Endodermal cell (in vitro differentiated cells): ENCODE measurements at regions not wholly inside any gene's neighbourhood (a gene's known extent, or its start where the extent isn't known, plus 50 kb on each side); places are given as distances from the start of the nearest gene placed in this dataset.
A peak's percentile ranks its signal among the peaks of the same experiment; 100 is the strongest.

Source experiments
- DNase-seq: peaks from one replicate; pipeline ENCODE4 v3.0.0-alpha.2; 2017
- H3K27ac ChIP-seq: 2 replicates; pipeline ENCODE4 v1.5.1; 2013; ENCODE audit warnings: mild to moderate bottlenecking, low read depth, low read length, moderate library complexity
- H3K27me3 ChIP-seq: 2 replicates; pipeline ENCODE4 v1.6.1; 2013; ENCODE audit warnings: mild to moderate bottlenecking, low read length, moderate library complexity; ENCODE audit not compliant: insufficient read depth, control insufficient read depth, poor library complexity, severe bottlenecking
- H3K36me3 ChIP-seq: 2 replicates; pipeline ENCODE4 v1.7.0; 2013; ENCODE audit warnings: mild to moderate bottlenecking, low read length, moderate library complexity; ENCODE audit not compliant: control insufficient read depth, insufficient read depth
- H3K4me1 ChIP-seq: one replicate; pipeline ENCODE4 v1.7.0; 2013; ENCODE audit warnings: low read length; ENCODE audit not compliant: control insufficient read depth, insufficient read depth
- H3K4me3 ChIP-seq: 2 replicates; pipeline ENCODE4 v1.5.1; 2013; ENCODE audit warnings: mild to moderate bottlenecking, low read length, moderate library complexity
- H3K9ac ChIP-seq: 2 replicates; pipeline ENCODE4 v1.6.1; 2013; ENCODE audit warnings: mild to moderate bottlenecking, low read length, moderate library complexity; ENCODE audit not compliant: poor library complexity, severe bottlenecking; ENCODE audit errors: extremely low read depth
- H3K9me3 ChIP-seq: 2 replicates; pipeline ENCODE4 v1.6.1; 2013; ENCODE audit warnings: mild to moderate bottlenecking, low read length, moderate library complexity; ENCODE audit not compliant: control insufficient read depth
- H3K27ac Mint-ChIP-seq: 2 replicates; pipeline ENCODE4 v1.8.0; 2020; ENCODE audit warnings: mixed read lengths
- H3K27me3 Mint-ChIP-seq: 2 replicates; pipeline ENCODE4 v1.8.0; 2021; ENCODE audit warnings: mild to moderate bottlenecking, mixed read lengths; ENCODE audit not compliant: insufficient read depth
- H3K36me3 Mint-ChIP-seq: 2 replicates; pipeline ENCODE4 v1.8.0; 2020; ENCODE audit warnings: low read depth, mixed read lengths
- H3K4me1 Mint-ChIP-seq: 2 replicates; pipeline ENCODE4 v1.8.0; 2020; ENCODE audit warnings: mixed read lengths
- H3K4me3 Mint-ChIP-seq: 2 replicates; pipeline ENCODE4 v1.8.0; 2020; ENCODE audit warnings: mild to moderate bottlenecking, moderate library complexity, mixed read lengths
- H3K9me3 Mint-ChIP-seq: 2 replicates; pipeline ENCODE4 v1.8.0; 2020; ENCODE audit warnings: mild to moderate bottlenecking, mixed read lengths
- CTCF ChIP-seq: fragments of 200-600 bp; sonication (generic); conservative IDR thresholded peaks from 2 replicates; pipeline ENCODE4 v1.5.0; 2021; ENCODE audit warnings: antibody characterized with exemption, mild to moderate bottlenecking
- WGBS, 2 experiments: methylation state at CpG; one replicate each; pipeline versions ENCODE4 v1.1.5 to v1.1.7; 2013; ENCODE audit warnings: missing lambda C conversion rate in 2 of 2, mixed read lengths in 1 of 2; ENCODE audit not compliant: insufficient coverage in 1 of 2, insufficient read length in 1 of 2; 5-methylcytosine and 5-hydroxymethylcytosine counted together

GRCh38 chr9:21695874-21696341 lies 106.5 kb upstream of the MTAP start:
- no peaks in the 10 kb centered on the region for H3K9me3 ChIP-seq
- H3K4me1 Mint-ChIP-seq = no peaks in the 10 kb centered on the region
- H3K27me3 ChIP-seq = no peaks in the 10 kb centered on the region
- H3K4me3 Mint-ChIP-seq = no peak overlapping the region
- no peak for TF ChIP-seq CTCF
- no peak overlapping the region for H3K4me3 ChIP-seq
- H3K27me3 Mint-ChIP-seq = peaks cover 27% of the 10 kb centered on the region
- no peaks in the 10 kb centered on the region for H3K4me1 ChIP-seq
- peaks cover 2% of the 10 kb centered on the region for H3K36me3 Mint-ChIP-seq
- no peak for DNase-seq
- H3K27ac ChIP-seq = no peak overlapping the region
- 92% methylated on average over 17 to 25 of the region's 25 CpGs for WGBS, 2 experiments
- no peak overlapping the region for H3K9ac ChIP-seq
- no peak overlapping the region for H3K27ac Mint-ChIP-seq
- no peaks in the 10 kb centered on the region for H3K36me3 ChIP-seq
- H3K9me3 Mint-ChIP-seq = peaks cover 10% of the 10 kb centered on the region

DNA sequence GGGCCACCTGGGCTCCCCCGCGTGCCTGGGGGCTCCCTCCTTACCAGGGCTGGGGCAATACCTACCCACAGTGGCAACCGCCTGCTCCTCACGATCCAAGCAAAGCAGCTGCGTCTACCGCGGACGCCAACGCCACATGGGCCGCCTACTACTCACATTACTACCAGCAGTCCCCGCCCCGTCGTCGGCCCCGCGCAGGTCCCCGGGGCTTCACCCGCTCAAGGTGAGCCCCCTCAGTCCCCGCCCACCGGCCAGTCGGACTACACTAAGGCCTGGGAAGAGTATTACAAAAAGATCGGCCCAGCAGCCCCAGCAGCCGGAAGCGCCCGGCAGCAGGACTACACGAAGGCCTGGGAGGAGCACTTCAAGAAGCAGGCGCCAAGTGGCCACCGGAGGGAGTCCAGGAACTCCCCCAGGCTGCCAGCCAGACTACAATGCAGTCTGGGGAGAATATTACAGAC lies 106.0 kb upstream of the MTAP start:
- no peak overlapping the region for H3K9ac ChIP-seq
- H3K36me3 ChIP-seq = no peaks in the 10 kb centered on the region
- no peaks in the 10 kb centered on the region for H3K9me3 ChIP-seq
- Mint-ChIP-seq H3K27me3 (peaks cover 27% of the 10 kb centered on the region), H3K36me3 (peaks cover 2% of the 10 kb centered on the region), H3K9me3 (peaks cover 10% of the 10 kb centered on the region), H3K4me1 (no peaks in the 10 kb centered on the region), H3K4me3 (peak overlapping the region; percentile 34), H3K27ac (no peak overlapping the region)
- TF ChIP-seq CTCF = peak; percentile 63
- H3K27me3 ChIP-seq = no peaks in the 10 kb centered on the region
- H3K27ac ChIP-seq = no peak overlapping the region
- peak; percentile 93 for DNase-seq
- no peak overlapping the region for H3K4me3 ChIP-seq
- no peaks in the 10 kb centered on the region for H3K4me1 ChIP-seq
- WGBS, 2 experiments = 88 to 94% methylated on average over 9 to 28 of the region's 28 CpGs

DNA sequence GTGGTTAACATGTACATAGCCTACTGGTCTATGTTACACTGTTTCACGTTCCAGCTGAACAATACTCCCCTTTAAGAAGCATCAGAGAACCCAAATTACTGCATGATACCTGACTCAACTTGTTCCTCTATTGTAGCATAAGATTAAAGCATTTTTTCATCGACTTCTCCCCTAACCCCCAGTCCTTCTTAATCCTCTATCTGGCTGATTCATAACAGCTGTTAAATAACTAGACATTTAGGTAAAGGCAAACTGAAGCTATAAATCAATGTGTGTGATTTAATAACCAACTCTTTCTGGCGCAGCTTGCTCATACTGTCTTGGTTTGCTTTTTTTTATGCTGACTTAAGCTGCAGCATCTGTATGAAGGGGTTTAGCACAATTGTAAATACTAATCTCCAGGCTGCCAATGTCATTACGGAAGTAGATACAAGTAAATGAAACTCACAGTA lies 94.2 kb upstream of the MTAP start:
- Mint-ChIP-seq H3K27ac (no peak overlapping the region), H3K4me1 (peaks cover 4% of the 10 kb centered on the region)

More for the DNA sequence above, 94.2 kb upstream of the MTAP start:
- Mint-ChIP-seq H3K36me3 (no peaks in the 10 kb centered on the region), H3K27me3 (peaks cover 30% of the 10 kb centered on the region), H3K9me3 (no peaks in the 10 kb centered on the region), H3K4me3 (no peak overlapping the region)
- Histone ChIP-seq H3K36me3 (no peaks in the 10 kb centered on the region), H3K9me3 (no peaks in the 10 kb centered on the region), H3K4me1 (peaks cover 6% of the 10 kb centered on the region), H3K27ac (no peak overlapping the region), H3K9ac (no peak overlapping the region), H3K27me3 (peaks cover 9% of the 10 kb centered on the region), H3K4me3 (no peak overlapping the region)
- no peak for TF ChIP-seq CTCF
- WGBS, 2 experiments = 83 to 90% methylated on average over 2 to 4 of the region's 4 CpGs
- DNase-seq = no peak
